Activated naive CD8-positive, alpha-beta T cell treated with anti-CD3 and anti-CD28 coated beads, Interleukin-2, amount 50 U/mL, for 24 hours (primary cell): ENCODE measurements at regions not wholly inside any gene's neighbourhood (a gene's known extent, or its start where the extent isn't known, plus 50 kb on each side); places are given as distances from the start of the nearest gene placed in this dataset.
"Not testable (repeated sequence)": the region's sequence is repeated elsewhere in the genome, so short reads cannot be mapped to it uniquely, and the experiment has no call there.

Experiments used
- ATAC-seq: fragments of 150-1000 bp; cut with Tn5 transposase; one replicate; pipeline ENCODE4 v1.10.0; 2021
- DNase-seq: peaks from one replicate; pipeline ENCODE4 v3.0.0; 2021
- H3K27ac Mint-ChIP-seq: one replicate; pipeline ENCODE4 v1.8.0; 2021; ENCODE audit warnings: mild to moderate bottlenecking, mixed read lengths
- H3K27me3 Mint-ChIP-seq: one replicate; pipeline ENCODE4 v1.8.0; 2021; ENCODE audit warnings: mixed read lengths
- H3K36me3 Mint-ChIP-seq: one replicate; pipeline ENCODE4 v1.8.0; 2021; ENCODE audit warnings: low read depth, mixed read lengths
- H3K4me1 Mint-ChIP-seq: one replicate; pipeline ENCODE4 v1.8.0; 2021; ENCODE audit warnings: mixed read lengths
- H3K4me3 Mint-ChIP-seq: one replicate; pipeline ENCODE4 v1.8.0; 2021; ENCODE audit warnings: mild to moderate bottlenecking, moderate library complexity, mixed read lengths
- H3K9me3 Mint-ChIP-seq: one replicate; pipeline ENCODE4 v1.8.0; 2021; ENCODE audit warnings: mixed read lengths

- ATAC-seq (no peak), DNase-seq (no peak)
- no peaks in the 10 kb centered on the region for H3K4me1 Mint-ChIP-seq
- H3K9me3 Mint-ChIP-seq, result no peaks in the 10 kb centered on the region
- no peak overlapping the region for H3K4me3 Mint-ChIP-seq
- H3K27ac Mint-ChIP-seq, result no peak overlapping the region
- H3K27me3 Mint-ChIP-seq, result no peaks in the 10 kb centered on the region
- no peaks in the 10 kb centered on the region for H3K36me3 Mint-ChIP-seq
Observed at GRCh38 chr15:84400017-84400740, 164.6 kb downstream of the GOLGA6L4 start.

GRCh38 chr15:84400820-84401219, 165.2 kb downstream of the GOLGA6L4 start:
- no peaks in the 10 kb centered on the region for H3K36me3 Mint-ChIP-seq
- H3K27ac Mint-ChIP-seq, result no peak overlapping the region
- H3K4me3 Mint-ChIP-seq, result no peak overlapping the region
- H3K9me3 Mint-ChIP-seq, result no peaks in the 10 kb centered on the region
- no peak for DNase-seq
- H3K27me3 Mint-ChIP-seq, result no peaks in the 10 kb centered on the region
- H3K4me1 Mint-ChIP-seq, result no peaks in the 10 kb centered on the region
- ATAC-seq, result no peak

DNA sequence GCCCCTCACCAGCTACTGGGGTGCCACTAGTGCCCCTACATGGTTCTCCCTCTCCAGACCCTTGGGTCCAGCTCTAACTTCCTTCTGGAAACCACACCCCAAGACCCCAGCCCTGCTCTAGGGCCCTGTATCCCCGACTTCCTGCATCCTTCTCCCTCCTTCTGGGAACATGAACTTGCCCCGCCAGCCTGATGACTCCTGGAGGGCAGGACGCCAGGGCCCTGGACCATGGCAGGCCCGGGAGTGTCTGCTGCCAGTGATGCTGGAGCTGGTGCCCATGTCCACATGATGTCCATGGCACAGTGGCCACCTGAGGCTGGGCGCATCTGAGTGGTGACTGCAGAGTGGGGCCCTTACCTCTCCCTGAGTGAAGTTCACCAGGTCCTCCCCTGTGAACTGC, 165.9 kb downstream of the GOLGA6L4 start:
- H3K27me3 Mint-ChIP-seq, H3K4me1 Mint-ChIP-seq, ATAC-seq, H3K36me3 Mint-ChIP-seq, H3K27ac Mint-ChIP-seq, H3K4me3 Mint-ChIP-seq, DNase-seq, H3K9me3 Mint-ChIP-seq: not testable (repeated sequence)

- not testable (repeated sequence) for H3K27me3 Mint-ChIP-seq, H3K36me3 Mint-ChIP-seq, H3K9me3 Mint-ChIP-seq, H3K27ac Mint-ChIP-seq, DNase-seq, H3K4me1 Mint-ChIP-seq, ATAC-seq, H3K4me3 Mint-ChIP-seq
Observed at GRCh38 chr15:84401891-84402840, 166.6 kb downstream of the GOLGA6L4 start.

DNA sequence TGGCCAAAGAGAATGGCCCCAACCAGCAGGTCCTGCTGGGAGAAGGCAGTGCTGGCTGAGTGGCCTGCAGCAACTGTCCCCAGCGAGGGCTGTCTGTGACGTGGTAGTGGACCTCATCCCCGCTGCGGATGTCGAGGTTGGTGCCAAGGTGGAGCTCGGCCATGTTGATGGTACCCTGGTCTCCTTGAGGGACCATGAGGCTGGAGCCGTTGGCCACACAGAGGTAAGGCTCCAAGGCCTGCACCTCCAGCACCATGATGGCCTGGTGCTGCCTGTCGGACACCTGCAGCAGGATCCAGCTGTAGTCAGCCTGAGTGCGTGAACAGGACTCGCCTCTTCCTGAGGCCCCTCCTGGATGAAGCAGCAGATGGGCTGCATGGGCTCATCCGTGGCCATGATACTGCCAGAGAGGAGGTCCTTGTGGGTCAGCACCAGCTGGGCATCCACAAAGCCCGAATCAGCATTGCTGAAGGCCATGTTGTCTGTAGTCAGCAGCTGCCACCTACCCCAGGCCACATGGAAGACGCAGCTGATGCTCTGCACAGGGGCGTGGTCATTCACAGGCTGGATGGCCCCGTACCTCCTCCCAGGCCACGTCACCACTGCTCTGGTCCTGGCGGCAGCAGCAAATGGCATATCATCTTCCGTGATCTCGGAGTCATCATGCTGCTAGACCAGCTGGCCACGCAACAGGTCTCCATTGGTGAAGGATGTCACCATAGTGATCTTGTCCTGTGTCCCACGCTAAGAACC, 167.5 kb downstream of the GOLGA6L4 start:
- Mint-ChIP-seq H3K36me3 (no peaks in the 10 kb centered on the region), H3K27ac (no peak overlapping the region), H3K27me3 (no peaks in the 10 kb centered on the region), H3K4me3 (no peak overlapping the region), H3K4me1 (no peaks in the 10 kb centered on the region), H3K9me3 (no peaks in the 10 kb centered on the region)
- DNase-seq (no peak), ATAC-seq (no peak)

DNA sequence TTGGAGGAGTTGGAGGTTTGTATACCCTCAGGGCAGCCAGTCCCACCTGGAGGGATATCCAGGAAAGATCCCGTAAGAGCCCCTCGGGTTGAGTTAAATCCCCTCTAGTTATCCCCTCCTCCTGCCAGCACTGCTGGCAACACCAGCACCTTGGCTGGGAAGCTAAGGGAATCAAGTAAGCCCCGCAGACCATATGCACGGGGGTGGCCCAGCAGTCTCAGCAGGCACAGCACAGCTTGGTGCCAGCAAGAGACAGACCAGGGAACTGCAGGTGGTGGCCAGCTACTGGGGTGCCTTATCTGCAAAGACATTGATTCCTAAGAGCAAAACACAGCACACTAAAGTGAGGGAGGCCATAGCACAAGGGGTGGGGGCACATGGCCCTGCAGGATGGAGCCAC, 173.8 kb downstream of the GOLGA6L4 start:
- H3K4me3 Mint-ChIP-seq, H3K27me3 Mint-ChIP-seq, H3K9me3 Mint-ChIP-seq, H3K4me1 Mint-ChIP-seq, H3K36me3 Mint-ChIP-seq, H3K27ac Mint-ChIP-seq, ATAC-seq, DNase-seq: not testable (repeated sequence)

GRCh38 chr15:84421513-84422181, 179.2 kb upstream of the ZSCAN2 start:
- not testable (repeated sequence) for H3K27me3 Mint-ChIP-seq, H3K9me3 Mint-ChIP-seq, DNase-seq, H3K27ac Mint-ChIP-seq, H3K4me1 Mint-ChIP-seq, H3K4me3 Mint-ChIP-seq, ATAC-seq, H3K36me3 Mint-ChIP-seq

- DNase-seq, H3K9me3 Mint-ChIP-seq, H3K4me1 Mint-ChIP-seq, H3K36me3 Mint-ChIP-seq, H3K4me3 Mint-ChIP-seq, H3K27me3 Mint-ChIP-seq, ATAC-seq, H3K27ac Mint-ChIP-seq: not testable (repeated sequence)
Observed at GRCh38 chr15:84425327-84425726, 175.5 kb upstream of the ZSCAN2 start.

GRCh38 chr15:84473305-84473877, 127.4 kb upstream of the ZSCAN2 start:
- not testable (repeated sequence) for H3K4me1 Mint-ChIP-seq, DNase-seq, H3K36me3 Mint-ChIP-seq, H3K9me3 Mint-ChIP-seq, ATAC-seq, H3K27ac Mint-ChIP-seq, H3K4me3 Mint-ChIP-seq, H3K27me3 Mint-ChIP-seq

- not testable (repeated sequence) for H3K9me3 Mint-ChIP-seq, DNase-seq, H3K27me3 Mint-ChIP-seq, H3K4me3 Mint-ChIP-seq, H3K4me1 Mint-ChIP-seq, H3K36me3 Mint-ChIP-seq, H3K27ac Mint-ChIP-seq
- peak; percentile 3 for ATAC-seq
Observed at GRCh38 chr15:84476364-84477033, 124.3 kb upstream of the ZSCAN2 start.

DNA sequence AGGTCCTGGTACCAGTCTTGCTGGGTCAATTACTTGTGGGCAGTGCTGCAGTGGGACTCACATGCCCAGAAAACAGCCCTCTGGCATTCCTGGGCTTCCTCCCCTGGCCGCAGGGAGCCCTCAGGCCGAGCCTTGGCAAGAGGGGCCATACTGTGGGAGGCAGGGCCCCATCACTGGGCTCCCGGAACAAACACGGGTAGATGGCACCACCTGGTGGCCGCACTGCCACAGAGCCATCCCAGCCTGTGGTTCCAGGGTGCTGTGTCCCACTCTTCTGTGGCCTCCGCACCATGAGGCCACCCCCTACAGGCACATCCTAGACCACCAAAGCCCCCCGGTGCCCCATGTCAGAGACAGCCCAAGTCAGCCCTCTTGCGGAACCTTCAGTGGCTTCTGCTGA, 123.3 kb upstream of the ZSCAN2 start:
- not testable (repeated sequence) for H3K27me3 Mint-ChIP-seq, H3K9me3 Mint-ChIP-seq, DNase-seq, H3K4me3 Mint-ChIP-seq, H3K27ac Mint-ChIP-seq, H3K4me1 Mint-ChIP-seq, H3K36me3 Mint-ChIP-seq
- ATAC-seq, result peak; percentile 96

DNA sequence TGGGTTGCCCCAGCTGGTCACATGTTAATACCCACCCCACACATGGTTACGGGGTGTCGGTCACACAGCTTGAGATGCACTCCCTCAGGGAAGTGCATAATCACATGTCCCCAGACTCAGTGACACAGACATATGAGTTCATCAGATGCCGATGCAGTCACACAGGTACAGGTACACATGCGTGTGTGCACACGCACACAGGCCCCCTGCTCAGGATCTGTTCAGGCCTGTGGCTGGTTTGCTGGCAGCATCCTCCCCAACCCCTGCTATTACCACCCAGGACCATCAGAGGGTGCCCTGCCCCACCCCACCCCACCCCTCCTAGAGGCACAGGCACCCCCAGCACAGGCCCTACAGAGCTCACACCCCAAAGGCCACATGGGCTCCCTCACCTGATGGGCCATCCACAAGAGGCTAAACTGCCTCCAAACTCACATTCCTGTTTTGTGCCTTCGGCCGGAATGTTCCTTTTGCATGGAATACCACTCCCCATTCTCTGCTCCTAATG, 120.6 kb upstream of the ZSCAN2 start:
- H3K9me3 Mint-ChIP-seq, H3K27me3 Mint-ChIP-seq, ATAC-seq, H3K27ac Mint-ChIP-seq, H3K4me1 Mint-ChIP-seq, DNase-seq, H3K4me3 Mint-ChIP-seq, H3K36me3 Mint-ChIP-seq: not testable (repeated sequence)

DNA sequence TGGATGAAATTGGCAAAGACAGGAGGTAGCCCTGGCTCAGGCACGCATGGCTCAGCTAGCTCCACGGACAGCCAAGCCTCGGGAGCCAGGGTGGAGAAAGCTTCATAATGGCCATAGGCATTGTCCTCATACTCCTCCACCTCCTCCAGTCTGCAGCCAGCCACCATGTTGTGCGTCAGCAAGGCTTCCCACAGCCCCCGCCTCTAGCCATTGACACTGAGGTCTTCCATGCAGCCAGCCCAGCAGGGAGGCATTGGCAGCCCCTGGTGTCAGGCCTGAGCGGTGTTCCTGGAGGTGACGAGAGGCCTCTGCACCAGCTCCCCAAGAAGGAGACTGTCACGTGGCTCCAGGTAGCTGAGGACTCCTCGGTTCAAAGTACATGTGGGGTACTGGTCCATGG, 117.0 kb upstream of the ZSCAN2 start:
- H3K9me3 Mint-ChIP-seq, H3K36me3 Mint-ChIP-seq, H3K27me3 Mint-ChIP-seq: not testable (repeated sequence)

More for the DNA sequence above, 117.0 kb upstream of the ZSCAN2 start:
- not testable (repeated sequence) for DNase-seq, H3K27ac Mint-ChIP-seq, ATAC-seq, H3K4me1 Mint-ChIP-seq, H3K4me3 Mint-ChIP-seq
